ENCODE measurements at regions not wholly inside any gene's neighbourhood (a gene's known extent, or its start where the extent isn't known, plus 50 kb on each side); places are given as distances from the start of the nearest gene placed in this dataset.
A peak's percentile ranks its signal among the peaks of the same experiment; 100 is the strongest.
"Not testable (repeated sequence)": the region's sequence is repeated elsewhere in the genome, so short reads cannot be mapped to it uniquely, and the experiment has no call there.

DNA sequence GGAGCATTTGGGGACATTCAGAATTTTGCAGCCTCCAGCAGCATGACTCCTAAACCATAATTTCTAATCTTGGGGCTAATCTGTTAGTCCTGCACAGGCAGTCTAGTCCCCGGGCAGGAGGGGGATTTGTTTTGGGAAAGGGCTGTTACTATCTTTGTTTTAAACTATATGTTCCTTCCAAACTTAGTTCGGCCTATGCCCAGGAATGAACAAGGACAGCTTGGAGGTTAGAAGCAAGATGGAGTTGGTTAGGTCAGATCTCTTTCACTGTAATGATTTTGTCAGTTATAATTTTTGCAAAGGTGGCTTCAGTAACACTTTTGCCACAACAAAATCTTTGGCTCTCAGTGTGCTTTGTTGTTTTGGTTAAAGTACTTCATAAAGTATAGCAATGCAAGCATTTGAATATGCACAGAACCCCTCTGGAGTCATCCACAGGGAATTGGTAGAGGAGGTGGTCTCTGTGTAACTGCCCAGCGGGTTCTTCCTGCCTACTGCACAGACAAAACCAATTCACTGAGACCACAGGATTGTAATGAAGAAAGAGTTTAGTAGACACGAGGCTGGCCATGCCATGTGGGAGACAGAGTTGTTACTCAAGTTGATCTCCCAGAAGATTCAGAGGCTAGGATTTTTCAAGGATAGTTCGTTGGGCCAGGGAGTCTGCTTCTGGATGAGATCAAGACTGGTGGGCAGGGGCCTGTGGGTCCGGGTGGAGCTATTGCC is 224.1 kb upstream of the MYLIP start:
- no peak for DNase-seq (ENCODE audit: low read depth in 3 of 3)

DNA sequence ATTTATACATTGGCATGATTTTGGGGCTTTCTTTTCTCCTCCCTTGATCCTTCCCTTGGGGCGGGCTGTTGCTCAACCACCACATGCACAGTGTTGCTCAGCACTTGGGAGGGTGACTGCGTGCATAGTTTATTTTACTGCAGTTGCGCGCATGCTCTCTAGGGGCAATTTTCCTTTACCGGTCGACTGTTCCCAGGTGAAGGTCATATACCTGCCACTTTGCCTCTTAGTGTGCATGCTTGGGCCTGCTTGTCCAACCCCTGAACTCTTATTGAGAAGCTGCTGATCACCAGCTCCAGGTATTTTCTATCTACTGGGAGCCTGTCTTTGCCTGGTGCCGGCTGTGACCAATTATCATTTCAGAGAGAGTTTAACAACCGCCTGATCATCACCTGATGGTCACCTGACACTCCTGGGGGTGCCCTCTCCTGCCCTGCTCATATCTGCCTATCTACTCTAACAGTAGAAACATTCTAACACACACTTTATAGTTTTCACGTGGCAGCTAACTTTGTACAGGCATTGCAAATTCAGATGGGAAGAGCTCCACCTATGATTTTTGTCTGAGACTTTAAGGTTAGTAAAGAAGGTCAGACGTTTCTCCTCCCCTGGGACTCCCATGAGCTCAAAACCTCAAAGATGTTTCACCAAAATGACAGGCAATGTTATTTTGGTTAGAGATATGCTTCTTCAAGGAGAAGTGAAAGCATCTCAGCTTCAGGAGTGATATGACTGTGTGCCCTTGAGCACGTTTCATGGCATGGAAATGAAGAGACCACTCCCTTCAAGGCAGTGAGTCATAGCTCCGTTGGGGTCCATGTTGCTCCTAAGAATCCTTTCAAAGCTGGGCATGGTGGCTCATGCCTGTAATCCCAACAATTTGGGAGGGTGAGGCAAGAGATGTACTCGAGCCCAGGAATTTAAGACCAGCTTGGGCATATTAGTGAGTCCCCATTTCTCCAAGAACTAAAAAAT is 227.5 kb upstream of the MYLIP start:
- no peak for DNase-seq (ENCODE audit: low read depth in 3 of 3)

DNA sequence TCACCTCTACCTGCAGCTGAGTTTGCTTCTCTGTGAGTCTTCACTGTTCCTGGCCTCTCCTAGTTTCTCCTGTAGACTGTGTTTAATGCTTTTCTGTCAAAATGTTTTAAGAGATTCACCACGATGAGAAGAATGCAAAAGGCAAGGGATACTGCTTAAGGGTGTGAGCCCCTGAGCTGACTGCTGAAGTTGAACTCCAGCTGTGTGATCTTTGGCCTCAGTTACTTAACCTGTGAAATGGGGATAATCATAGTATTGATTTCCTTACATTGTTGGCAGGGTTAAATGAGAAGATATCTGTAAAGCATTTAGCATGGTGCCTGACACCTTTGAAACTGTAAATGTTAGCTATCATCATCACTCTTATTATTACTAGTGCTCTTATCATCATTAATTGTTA is 230.2 kb upstream of the MYLIP start:
- no peak for DNase-seq (ENCODE audit: low read depth in 3 of 3)

DNA sequence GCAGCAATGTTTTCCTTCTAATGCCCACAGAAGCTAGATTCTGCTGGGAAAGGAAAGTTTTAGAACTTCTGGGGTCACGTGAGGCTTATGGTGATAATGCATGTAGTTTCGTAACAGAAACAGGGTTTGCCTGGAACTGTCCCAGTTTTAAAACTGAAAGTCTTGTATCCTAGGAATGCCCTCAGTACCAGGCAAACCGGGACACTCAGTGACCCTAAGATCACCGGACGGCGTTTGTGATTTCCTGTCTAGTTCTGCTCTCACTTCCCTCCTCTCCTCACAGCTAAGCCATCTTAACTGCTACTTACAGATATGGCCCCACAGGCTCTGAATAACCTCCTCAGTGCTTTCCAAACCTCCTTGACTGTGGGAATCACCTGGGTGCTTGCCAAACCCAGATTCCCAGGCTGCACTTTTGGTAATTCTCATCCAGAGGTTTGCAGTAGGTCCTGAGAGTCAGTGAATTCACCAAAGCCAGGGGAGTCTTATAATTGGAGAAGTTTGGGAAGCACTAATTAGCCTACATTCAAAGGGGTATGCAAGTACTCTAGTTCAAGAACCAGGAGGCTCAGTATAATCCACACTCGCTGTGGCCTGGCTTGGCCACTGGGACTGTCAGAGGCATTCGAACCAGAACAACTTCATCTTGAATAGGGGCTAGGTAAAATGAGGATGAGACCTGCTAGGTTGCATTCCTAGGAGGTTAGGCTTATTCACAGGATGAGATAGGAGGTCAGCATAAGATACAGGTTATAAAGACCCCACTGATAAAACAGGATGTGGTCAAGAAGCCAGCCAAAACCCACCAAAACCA is 231.6 kb upstream of the MYLIP start:
- no peak for DNase-seq (ENCODE audit: low read depth in 3 of 3)

DNA sequence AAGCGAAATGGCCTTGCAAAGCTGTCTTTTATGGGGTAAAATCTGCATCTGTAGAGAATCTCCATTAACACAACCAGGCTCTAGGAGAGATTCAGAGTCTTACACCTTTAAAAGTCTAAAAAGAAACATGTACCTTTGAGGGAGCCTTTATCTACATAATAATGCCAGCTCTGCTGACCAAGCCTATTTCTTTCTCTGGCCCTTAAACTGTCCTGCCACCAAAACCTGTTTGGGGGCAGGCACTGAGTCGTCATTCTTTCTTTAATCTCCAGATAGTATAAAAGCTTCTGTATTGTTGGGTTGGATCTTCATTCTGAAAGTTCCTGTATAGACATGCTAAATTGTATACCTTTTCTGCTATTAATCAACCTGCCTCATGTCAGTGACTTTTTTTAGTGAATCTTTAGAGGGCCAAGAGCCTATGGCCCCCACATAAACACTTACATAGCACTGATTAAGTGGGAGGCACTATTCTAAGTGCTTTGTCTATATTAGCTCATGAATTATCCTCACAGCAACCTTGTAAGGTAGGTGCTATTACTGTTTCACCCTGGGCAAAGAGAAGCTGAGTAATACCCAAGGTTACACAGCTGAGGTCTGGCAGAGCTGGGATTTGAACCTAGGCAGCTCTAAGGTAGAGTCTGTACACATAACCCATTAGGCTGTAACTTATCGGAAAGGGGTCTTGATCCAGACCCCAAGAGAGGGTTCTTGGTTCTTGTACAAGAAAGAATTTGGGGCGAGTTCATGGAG is 232.3 kb upstream of the DTNBP1 start:
- DNase-seq (ENCODE audit: low read depth in 3 of 3) = no peak

DNA sequence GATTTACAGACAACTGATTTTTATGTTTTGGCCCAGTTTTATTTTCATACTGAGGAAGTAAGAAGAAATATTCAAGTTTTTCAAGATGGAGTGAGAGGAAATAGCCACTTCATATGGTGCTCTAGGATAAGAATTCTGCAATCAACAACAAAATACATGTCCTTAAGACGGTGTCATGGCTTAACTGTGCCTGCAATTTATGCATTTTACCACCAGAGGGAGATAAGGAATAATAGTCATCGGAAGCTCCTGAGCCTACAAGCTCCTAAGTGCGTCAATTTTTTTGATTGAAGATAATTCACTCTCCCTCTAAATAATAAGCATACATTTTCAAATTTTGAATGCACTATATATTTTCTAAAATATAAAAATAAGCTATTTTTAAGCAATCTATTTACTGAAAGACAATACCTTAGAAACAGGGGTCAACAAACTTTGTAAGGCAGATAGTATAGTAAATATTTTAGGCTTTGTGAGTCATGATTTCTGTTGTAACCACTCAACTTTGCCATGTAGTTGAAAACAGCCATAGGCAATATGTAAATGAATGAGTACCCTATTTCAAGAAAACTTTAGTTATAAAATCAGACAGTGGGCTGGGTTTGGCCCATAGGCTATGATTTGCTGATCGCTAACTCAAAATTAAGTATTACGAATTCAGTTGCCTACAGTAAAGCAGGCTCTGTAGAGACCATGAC is 230.9 kb upstream of the DTNBP1 start:
- no peak for DNase-seq (ENCODE audit: low read depth in 3 of 3)

DNA sequence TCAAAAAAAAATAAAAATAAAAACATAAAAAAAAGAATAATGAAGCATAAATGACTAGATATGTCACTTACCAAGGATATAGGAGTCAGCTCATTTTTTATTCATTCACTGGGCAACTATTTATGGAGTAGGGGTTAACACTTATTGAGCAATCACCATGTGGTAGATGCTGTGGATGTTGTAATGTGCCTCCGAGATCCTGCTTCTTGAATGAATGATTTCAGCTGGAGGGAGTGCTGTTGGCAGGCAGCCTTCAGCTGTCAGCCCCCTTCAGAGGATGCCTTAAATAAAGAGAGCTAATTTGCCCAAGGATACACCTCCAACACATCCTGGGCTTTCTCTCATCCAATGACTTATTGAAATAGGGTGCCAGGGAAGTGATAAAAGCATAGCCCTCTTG is 229.5 kb upstream of the DTNBP1 start:
- DNase-seq (ENCODE audit: low read depth in 3 of 3) = no peak

DNA sequence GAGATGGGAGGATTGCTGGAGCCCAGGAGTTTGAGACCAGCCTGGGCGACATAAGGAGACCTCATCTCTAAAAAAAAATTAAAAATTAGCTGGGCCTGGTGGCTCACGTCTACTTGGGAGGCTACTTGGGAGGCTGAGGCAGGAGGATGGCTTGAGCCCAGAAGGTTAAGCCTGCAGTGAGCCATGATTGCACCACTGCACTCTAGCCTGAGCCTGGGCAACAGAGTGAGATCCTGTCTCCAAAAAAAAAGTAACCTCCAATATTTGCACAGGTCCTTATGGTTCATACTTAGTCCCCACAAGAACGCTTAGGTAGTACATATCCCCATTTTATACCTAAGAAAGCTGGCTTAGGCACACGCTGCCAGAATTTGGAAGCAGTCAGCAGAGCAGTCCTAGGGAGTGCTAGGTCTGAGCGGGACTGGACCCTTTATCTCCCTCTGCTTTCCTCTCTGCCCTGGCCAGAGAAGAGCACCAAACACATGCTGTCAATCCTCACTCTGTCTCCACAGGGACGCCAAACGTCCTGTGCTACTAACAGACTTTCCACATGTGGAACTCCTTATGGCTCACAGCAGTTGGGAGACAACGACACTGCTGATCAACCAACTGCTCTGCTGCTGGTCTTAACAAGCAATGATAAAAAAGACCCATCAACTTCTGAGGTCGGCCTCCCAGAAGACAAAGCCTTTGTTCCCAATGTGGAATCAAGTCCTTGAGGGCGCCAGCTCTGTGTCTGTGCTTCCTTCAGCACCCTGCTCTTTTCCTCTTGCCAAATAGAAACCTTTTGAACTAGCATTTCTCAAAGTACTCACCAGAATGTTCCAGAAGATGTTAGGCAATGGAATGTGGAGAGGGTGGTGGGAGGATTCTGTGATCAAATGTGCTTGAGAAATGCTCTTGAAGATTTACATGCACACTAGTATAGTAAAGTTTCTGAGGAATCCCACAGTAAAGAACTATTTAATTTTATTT is 226.3 kb upstream of the DTNBP1 start:
- no peak for DNase-seq (ENCODE audit: low read depth in 3 of 3)

DNA sequence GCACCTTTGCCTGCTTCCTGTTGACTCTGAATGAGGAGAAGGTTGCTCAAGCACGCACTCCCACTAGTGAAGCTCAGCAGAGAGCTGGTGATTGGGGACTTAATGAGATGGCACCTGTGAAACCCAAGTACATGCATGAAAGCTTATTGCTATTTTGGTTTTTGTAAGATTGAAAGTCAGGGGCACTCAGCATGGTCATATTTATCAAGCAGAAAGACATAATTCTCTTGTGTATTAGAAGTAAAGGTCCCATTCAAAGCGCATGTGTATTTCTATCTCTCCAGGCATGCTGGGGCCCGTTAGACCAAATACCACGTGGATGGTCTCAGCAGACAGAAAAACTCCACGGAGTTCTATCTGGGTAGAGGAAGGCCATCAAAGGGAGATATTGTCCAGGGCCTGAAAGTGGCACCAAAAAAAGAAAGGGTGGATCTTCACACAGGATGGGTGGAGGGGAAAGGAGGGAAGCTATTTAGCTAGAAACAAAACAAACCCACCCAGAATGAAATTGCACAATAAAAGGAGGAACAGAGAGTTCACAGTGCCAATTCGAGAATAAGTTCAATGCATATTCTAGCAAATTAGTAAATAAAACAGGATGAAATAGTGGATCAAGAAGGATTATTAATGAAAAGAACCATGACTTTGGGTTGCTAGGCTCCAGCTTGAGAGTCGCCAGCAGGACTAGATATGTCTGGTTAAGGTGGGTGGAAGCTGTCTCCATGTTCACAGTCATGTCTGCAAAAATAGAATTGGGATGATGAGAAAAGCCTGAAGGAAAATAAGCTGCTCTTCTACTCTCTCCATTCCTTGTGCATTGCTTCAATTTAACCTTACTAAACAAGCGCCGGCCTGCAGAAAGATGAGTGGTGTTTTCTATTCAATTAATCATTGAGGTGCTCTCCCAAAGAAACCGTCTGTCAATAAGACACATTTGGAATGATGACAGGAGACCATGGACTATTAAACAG is 224.9 kb upstream of the DTNBP1 start:
- no peak for DNase-seq (ENCODE audit: low read depth in 3 of 3)

DNA sequence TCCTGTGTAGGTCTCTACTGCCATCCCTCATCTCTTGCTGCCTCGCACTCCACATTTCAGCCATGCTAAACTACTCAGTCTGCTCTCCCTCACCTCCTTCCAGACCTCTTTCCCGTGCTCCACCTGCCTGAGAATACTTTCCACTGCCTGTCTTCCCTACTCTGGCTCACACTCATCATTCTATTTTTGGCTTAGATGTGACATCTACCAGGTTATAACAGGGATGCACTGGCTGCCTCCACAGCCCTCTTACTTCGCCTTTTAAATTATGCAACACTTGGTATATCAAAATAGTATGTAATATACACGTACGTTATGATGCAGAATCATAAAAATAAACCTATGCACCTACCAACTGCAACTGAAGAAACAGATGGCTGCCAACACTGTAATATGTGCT is 222.8 kb upstream of the DTNBP1 start:
- DNase-seq (ENCODE audit: low read depth in 3 of 3) = no peak

DNA sequence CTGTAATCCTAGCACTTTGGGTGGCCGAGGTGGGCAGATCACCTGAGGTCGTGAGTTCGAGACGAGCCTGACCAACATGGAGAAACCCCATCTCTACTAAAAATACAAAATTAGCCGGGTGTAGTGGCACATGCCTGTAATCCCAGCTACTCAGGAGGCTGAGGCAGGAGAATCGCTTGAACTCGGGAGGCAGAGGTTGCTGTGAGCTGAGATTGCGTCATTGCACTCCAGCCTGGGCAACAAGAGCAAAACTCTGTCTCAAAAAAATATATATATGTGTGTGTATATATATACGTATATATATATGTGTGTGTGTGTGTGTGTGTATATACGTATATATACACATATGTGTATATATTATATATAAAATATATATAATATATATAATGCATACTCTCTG is 220.8 kb upstream of the DTNBP1 start:
- not testable (repeated sequence) for DNase-seq (ENCODE audit: low read depth in 3 of 3)

DNA sequence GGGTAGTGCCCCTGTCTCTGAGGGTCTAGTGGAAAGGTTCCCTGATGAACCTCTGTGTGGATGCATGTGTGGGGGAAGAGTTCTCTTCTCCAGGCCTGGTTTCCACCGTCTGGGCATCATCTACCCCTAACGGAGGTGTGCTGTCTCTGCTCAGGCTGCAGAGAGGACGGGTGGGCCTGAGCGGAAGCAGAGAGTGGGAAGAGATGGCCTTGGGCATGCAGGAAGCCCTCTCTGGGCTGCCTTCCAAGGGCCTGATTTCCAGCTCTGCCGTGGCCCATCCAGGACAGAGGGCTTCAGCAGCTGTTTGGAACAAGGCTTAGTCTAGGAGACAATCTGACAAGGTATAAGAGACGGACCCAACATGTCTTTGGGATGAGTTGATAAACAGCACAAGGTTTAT is 220.1 kb upstream of the DTNBP1 start:
- DNase-seq (ENCODE audit: low read depth in 3 of 3) = no peak

DNA sequence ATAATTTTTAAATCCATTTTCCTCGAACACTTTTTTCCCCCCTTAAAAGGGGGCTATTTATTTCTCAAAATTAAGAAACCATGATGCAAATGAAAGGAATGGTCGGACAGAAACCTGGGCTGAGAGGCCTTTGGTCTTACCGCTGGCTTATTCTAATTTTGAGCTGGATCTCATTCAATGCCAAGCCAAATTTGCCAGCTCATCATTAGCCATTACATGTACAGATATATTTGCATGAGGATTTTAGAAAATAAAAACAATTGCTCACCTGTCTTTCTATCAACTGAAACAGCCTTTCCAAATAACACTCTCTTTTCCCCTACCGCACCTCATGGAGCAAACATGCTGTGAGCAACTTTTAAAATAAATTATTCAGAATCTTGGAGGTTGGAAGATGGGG is 219.5 kb upstream of the DTNBP1 start:
- DNase-seq (ENCODE audit: low read depth in 3 of 3) = no peak

DNA sequence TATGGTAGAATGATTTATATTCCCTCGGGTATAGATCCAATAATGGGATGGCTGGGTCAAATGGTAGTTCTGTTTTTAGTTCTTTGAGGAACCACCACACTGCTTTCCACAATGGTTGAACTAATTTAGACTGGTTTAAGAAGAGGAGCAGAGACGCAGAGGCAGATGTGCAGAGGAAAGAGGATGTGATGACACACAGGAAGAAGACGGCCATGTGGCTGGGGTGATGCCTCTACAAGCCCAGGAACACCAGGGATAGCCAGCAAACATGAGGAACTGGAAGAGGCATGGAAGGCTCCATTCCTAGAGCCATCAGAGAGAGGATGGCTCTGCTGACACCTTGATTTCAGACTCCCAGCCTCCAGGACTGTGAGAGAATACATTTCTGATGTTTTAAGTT is 218.3 kb upstream of the DTNBP1 start:
- DNase-seq (ENCODE audit: low read depth in 3 of 3) = no peak

DNA sequence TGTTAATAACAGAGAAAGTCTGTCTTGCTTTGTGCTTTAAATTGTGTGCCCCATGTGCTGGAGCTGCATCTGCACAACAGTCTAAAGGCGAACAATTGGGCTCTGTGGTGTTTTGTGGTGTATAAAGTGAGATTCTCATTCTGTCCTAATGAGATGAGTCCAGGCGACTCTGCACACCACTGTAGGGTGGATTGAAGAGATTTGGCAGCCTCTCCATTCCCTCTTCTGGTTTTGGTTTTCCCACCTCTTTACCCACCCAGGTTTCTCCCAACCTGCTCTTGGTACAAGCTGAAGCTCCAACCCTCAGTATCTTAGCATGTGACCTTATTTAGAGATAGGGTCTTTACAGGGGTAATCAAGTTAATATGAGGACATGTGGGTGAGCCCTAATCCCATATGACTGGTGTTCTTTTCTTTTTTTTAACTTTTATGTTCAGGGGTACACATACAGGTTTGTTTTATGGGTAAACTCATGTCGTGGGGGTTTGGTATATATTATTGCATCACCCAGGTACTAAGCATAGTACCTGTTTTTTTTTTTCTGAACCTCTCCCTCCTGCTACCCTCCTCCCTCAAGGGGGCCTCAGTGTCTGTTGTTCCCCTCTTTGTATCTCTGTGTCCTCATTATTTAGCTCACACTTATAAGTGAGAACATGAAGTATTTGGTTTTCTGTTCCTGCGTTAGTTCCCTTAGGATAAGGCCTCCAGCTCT is 217.6 kb upstream of the DTNBP1 start:
- DNase-seq (ENCODE audit: low read depth in 3 of 3) = no peak

DNA sequence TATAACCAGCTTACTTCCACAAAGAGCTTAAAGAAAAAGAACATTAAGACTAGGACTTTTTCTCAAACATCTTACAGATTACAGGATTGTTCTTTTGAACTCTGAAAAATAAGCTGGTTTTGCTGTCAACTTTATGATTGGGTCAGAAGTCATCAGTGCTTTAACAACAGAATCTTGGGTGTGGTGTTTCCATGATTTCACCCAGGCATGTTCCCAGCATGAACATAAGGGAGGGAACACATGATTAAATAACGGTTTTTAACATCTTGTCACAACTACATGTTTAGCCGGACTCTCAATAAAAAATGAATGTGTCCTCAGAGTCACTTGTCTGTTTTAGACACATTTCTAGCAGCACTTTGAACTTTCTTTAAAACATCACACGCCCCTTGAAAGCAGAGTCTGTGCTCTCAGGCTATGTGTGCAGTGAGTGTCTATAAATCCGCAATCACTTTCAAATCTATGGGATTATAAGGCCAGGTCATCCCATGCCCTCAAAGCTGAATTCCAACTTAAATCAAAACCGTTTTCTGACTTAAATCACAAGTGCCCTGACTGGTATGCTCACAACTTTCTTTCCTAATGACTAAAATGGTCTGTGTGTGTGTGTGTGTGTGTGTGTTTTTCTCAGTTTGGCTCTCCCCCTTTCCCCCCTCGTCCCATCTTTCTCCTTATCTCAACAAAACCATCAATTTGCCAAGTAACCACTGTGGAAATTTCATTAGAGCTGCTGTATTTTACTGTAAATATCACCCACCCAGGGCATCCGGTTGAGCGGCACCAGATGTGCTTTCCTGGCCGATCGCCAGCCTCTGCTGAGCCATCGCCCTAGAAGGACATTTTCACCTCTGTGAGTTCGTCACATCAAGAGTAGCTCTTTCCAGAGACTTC is 216.8 kb upstream of the DTNBP1 start:
- DNase-seq (ENCODE audit: low read depth in 3 of 3) = peak; percentile 8 to 22 (median 15)

DNA sequence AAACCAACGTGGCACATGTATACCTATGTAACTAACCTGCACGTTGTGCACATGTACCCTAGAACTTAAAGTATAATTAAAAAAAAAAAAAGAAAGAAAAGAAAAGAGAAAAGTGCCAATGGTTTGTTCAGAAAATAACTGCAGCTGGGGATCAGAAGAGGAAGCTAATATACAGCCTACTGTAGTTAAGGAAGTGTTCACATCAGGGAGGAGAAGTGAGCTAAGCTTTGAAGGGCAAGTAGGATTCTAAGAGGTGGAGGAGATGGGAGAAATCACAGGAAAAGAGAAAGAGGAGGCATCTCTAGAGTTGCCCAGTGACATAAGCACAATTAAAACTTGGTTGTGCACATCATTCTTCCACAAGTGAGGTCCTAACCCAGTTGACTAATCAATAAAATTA is 214.4 kb upstream of the DTNBP1 start:
- no peak for DNase-seq (ENCODE audit: low read depth in 3 of 3)
